ENCODE measurements at regions not wholly inside any gene's neighbourhood (a gene's known extent, or its start where the extent isn't known, plus 50 kb on each side); places are given as distances from the start of the nearest gene placed in this dataset.

DNA sequence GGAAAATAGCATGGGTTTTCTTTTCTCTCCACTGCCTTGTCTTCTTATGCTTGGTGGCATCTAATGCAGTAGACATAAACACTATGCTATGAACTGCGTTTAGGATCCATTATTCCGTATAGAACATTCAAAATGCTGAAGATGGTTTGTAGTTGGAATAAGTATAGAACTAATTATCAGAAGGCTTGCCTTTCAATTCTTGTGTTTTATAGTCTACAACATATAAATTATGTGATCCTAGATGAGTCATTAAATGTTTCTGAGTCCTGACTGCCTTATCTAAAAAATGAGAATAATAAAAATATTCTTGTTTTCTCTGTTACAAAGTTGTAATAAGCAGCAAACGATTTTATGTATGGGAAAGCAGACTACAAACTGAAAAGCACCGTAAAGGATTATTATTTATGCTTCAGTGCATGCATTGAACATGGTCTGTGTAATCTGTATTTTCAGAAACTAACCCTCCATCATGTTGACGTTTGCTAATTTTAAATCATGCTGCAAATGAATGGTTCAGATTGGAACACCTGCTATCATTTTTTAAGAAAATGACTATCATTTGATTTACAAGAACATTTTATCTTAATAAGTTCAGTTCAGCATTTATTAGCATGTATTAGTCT, 335.9 kb upstream of the AADAT start:
- H3K9ac ChIP-seq (ENCODE audit: low read depth, low read length), result no peak overlapping the region
- H3K36me3 ChIP-seq (ENCODE audit: control insufficient read depth, insufficient read depth, low read length), result no peaks in the 10 kb centered on the region
- no peak overlapping the region for H3K4me3 ChIP-seq (ENCODE audit: low read depth, low read length)
- no peaks in the 10 kb centered on the region for H3K27me3 ChIP-seq (ENCODE audit: control insufficient read depth, insufficient read depth, low read length)
- peaks cover 3% of the 10 kb centered on the region for H3K4me1 ChIP-seq (ENCODE audit: control insufficient read depth, insufficient read depth, low read length)
- H3K9me3 ChIP-seq (ENCODE audit: control insufficient read depth, insufficient read depth, low read length), result no peaks in the 10 kb centered on the region

DNA sequence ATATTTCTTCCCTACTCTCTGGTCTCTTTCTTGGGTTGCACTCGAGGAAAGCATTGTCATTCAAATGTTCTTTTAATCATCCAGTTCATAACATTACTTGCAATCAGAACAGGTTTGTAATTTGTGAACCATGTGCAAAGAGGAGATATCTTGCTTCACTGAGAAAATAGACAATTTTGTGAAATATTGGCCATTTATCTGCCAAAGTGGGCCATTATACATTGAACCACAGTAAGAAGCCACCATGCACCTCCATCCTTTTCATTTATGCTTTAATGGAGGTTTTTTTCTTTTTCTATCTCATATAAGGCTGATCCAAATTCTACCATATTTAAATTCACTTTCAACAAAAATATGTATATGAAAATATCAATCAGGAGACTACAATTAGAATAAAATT, 335.3 kb upstream of the AADAT start:
- H3K9me3 ChIP-seq (ENCODE audit: control insufficient read depth, insufficient read depth, low read length), result no peaks in the 10 kb centered on the region
- no peaks in the 10 kb centered on the region for H3K36me3 ChIP-seq (ENCODE audit: control insufficient read depth, insufficient read depth, low read length)
- no peaks in the 10 kb centered on the region for H3K27me3 ChIP-seq (ENCODE audit: control insufficient read depth, insufficient read depth, low read length)
- no peak overlapping the region for H3K9ac ChIP-seq (ENCODE audit: low read depth, low read length)
- no peak overlapping the region for H3K4me3 ChIP-seq (ENCODE audit: low read depth, low read length)
- H3K4me1 ChIP-seq (ENCODE audit: control insufficient read depth, insufficient read depth, low read length), result peaks cover 3% of the 10 kb centered on the region

DNA sequence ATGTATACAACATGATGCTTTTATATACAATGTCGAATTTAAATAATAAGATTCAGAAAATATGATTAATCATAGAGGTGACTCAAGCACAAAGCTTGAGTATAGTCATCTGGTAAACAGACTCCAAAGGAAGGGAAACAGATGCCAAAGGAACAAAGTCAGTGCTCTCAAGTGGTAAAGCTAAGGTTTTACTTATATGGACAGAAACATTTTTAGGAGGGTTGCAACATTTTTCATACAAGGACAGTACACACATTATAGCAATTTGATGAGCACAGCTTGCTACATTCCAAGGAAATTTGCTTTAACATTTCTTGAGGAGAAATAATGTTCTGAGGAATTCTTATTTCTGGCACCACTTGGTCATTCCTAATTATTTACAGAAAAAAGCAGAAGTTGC, 333.4 kb upstream of the AADAT start:
- no peak overlapping the region for H3K4me3 ChIP-seq (ENCODE audit: low read depth, low read length)
- H3K36me3 ChIP-seq (ENCODE audit: control insufficient read depth, insufficient read depth, low read length), result no peaks in the 10 kb centered on the region
- no peaks in the 10 kb centered on the region for H3K27me3 ChIP-seq (ENCODE audit: control insufficient read depth, insufficient read depth, low read length)
- no peaks in the 10 kb centered on the region for H3K4me1 ChIP-seq (ENCODE audit: control insufficient read depth, insufficient read depth, low read length)
- H3K9me3 ChIP-seq (ENCODE audit: control insufficient read depth, insufficient read depth, low read length), result no peaks in the 10 kb centered on the region
- H3K9ac ChIP-seq (ENCODE audit: low read depth, low read length), result no peak overlapping the region

DNA sequence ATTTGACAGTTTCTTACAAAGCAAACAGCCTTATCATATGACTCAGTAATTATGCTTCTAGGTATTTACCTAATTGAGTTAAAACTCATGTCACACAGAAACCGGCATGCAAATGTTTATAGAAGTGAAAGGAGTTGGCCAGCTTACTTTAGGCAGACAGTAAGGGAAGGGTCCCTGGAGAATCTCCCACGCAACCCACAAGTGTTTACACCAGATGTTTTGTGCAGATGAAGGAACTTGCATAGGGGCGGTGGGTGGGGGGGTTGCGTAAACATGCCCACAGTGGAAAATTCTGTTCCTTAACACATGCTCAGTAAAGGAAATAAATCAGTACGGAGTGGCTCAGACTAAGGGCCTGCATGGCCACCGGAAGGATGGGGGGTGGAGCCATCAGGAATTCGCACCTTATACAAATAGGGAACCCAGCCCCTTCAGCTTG, 330.5 kb upstream of the AADAT start:
- no peak overlapping the region for H3K4me3 ChIP-seq (ENCODE audit: low read depth, low read length)
- H3K36me3 ChIP-seq (ENCODE audit: control insufficient read depth, insufficient read depth, low read length), result no peaks in the 10 kb centered on the region
- H3K27me3 ChIP-seq (ENCODE audit: control insufficient read depth, insufficient read depth, low read length), result no peaks in the 10 kb centered on the region
- no peak overlapping the region for H3K9ac ChIP-seq (ENCODE audit: low read depth, low read length)
- no peaks in the 10 kb centered on the region for H3K4me1 ChIP-seq (ENCODE audit: control insufficient read depth, insufficient read depth, low read length)
- H3K9me3 ChIP-seq (ENCODE audit: control insufficient read depth, insufficient read depth, low read length), result no peaks in the 10 kb centered on the region

DNA sequence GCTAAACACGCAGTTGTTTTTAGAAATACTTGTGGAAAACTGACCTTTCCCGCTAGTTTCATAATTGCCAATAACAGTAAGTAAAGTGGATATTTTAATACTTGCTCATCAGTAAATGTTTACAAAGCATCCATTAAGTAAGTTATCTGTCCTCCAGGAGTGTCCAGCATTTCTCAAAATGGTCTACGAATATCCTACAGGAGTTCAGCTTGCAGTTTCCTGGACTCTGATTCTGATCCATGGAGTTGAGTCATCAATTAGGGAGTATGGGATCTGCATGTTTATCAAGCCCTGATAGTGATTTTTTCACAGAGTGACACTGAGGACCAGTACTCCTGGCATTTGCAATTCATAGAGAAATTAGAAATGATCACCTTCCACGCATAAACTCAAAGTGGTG, 325.2 kb upstream of the AADAT start:
- no peak overlapping the region for H3K9ac ChIP-seq (ENCODE audit: low read depth, low read length)
- H3K27me3 ChIP-seq (ENCODE audit: control insufficient read depth, insufficient read depth, low read length), result no peaks in the 10 kb centered on the region
- H3K4me3 ChIP-seq (ENCODE audit: low read depth, low read length), result no peak overlapping the region
- H3K9me3 ChIP-seq (ENCODE audit: control insufficient read depth, insufficient read depth, low read length), result no peaks in the 10 kb centered on the region
- H3K36me3 ChIP-seq (ENCODE audit: control insufficient read depth, insufficient read depth, low read length), result no peaks in the 10 kb centered on the region
- H3K4me1 ChIP-seq (ENCODE audit: control insufficient read depth, insufficient read depth, low read length), result no peaks in the 10 kb centered on the region

DNA sequence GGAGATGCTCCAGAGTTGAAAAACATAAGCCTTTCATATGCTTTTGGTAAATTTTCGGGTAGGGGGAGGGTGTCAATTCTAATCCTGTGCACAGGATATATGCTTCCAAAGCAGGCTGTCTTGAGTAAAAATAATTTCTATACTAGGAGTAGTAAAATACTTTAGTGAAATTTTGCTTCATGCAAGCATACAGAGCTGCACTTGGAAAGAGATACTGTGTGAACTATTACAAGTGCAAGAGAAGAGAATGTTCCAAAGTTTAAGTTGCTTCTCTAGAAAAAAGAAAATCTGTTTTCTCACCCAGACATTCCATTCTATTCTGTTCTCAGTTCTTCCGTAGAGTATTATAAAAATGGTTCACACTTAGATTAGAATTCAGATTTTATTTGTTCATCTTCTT, 324.6 kb upstream of the AADAT start:
- Histone ChIP-seq H3K36me3 (ENCODE audit: control insufficient read depth, insufficient read depth, low read length) (no peaks in the 10 kb centered on the region), H3K9ac (ENCODE audit: low read depth, low read length) (no peak overlapping the region), H3K27me3 (ENCODE audit: control insufficient read depth, insufficient read depth, low read length) (no peaks in the 10 kb centered on the region), H3K4me1 (ENCODE audit: control insufficient read depth, insufficient read depth, low read length) (no peaks in the 10 kb centered on the region), H3K4me3 (ENCODE audit: low read depth, low read length) (no peak overlapping the region), H3K9me3 (ENCODE audit: control insufficient read depth, insufficient read depth, low read length) (no peaks in the 10 kb centered on the region)

DNA sequence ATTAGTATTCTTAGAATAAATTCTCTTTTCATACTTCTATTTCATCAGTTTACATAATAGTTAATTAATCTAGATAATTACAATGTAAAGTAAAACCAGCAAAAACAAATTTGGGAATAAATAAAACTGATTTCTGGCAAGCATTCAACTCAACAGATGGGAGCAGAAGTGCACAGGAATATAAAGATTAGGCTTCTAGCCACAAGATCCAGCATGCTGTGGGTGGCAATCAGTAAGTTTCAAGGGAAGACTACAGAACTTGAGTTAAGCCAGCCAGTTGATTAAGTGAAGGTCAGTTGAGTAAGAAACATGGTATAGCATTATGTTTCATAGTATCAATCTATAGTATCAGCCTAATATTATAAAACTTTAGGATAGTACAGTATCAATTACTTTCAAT, 324.2 kb upstream of the AADAT start:
- no peak overlapping the region for H3K4me3 ChIP-seq (ENCODE audit: low read depth, low read length)
- H3K9me3 ChIP-seq (ENCODE audit: control insufficient read depth, insufficient read depth, low read length), result no peaks in the 10 kb centered on the region
- H3K36me3 ChIP-seq (ENCODE audit: control insufficient read depth, insufficient read depth, low read length), result no peaks in the 10 kb centered on the region
- no peak overlapping the region for H3K9ac ChIP-seq (ENCODE audit: low read depth, low read length)
- H3K4me1 ChIP-seq (ENCODE audit: control insufficient read depth, insufficient read depth, low read length), result no peaks in the 10 kb centered on the region
- H3K27me3 ChIP-seq (ENCODE audit: control insufficient read depth, insufficient read depth, low read length), result no peaks in the 10 kb centered on the region

DNA sequence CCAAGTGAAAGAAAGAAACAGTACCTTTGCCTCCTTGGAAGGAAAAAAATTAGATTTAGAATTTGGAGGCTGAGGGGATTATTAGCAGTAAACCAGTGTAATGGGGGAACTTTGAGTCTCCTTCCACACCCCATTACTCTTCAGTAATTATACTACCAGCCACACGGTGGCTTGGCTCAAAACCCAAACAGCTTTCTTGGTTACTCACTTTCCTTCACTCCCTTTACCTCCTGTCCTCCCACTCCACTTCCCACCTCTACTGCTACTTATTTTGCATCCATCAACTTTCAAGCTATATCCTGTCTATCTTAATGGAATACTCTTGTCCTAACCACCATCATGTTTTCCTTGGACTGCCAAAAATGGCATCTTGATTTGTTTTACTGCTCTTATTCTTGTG, 310.6 kb upstream of the AADAT start:
- Histone ChIP-seq H3K27me3 (ENCODE audit: control insufficient read depth, insufficient read depth, low read length) (no peaks in the 10 kb centered on the region), H3K4me3 (ENCODE audit: low read depth, low read length) (no peak overlapping the region), H3K4me1 (ENCODE audit: control insufficient read depth, insufficient read depth, low read length) (no peaks in the 10 kb centered on the region), H3K36me3 (ENCODE audit: control insufficient read depth, insufficient read depth, low read length) (no peaks in the 10 kb centered on the region), H3K9ac (ENCODE audit: low read depth, low read length) (no peak overlapping the region), H3K9me3 (ENCODE audit: control insufficient read depth, insufficient read depth, low read length) (no peaks in the 10 kb centered on the region)

DNA sequence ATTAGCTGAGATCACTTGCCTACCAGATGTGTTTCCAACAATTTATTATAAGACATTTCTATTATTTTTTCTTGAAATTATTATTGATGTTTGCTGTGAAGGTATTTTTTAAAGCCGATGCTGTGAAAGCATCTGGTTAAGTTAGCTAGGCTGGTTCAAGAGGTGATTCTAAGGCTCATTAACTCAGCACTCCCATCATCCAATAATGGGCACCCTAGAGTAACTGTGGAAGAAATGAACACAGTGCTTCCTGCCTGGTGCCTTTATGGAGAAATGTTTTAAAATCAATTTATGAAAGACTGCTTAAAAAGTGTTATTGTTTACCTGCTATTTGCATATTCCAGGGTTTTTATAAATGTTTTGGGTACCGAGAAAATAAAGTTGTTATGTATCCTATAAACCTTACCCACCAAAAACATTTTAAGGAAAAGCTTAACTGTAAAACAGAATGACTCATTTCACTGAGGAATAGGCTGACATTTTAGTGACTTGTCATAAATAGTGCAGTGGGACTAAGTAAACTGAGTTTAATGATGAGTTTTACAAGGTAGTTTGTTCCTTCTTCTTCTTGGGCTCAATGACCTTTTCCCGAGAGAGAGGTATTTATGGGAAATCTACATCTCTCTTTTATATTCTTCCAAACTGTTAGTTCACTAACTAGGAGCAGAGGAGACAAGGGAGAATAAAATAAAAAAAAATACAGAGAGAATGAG, 310.0 kb upstream of the AADAT start:
- H3K4me1 ChIP-seq (ENCODE audit: control insufficient read depth, insufficient read depth, low read length), result no peaks in the 10 kb centered on the region
- no peaks in the 10 kb centered on the region for H3K9me3 ChIP-seq (ENCODE audit: control insufficient read depth, insufficient read depth, low read length)
- no peak overlapping the region for H3K9ac ChIP-seq (ENCODE audit: low read depth, low read length)
- H3K27me3 ChIP-seq (ENCODE audit: control insufficient read depth, insufficient read depth, low read length), result no peaks in the 10 kb centered on the region
- H3K4me3 ChIP-seq (ENCODE audit: low read depth, low read length), result no peak overlapping the region
- no peaks in the 10 kb centered on the region for H3K36me3 ChIP-seq (ENCODE audit: control insufficient read depth, insufficient read depth, low read length)

DNA sequence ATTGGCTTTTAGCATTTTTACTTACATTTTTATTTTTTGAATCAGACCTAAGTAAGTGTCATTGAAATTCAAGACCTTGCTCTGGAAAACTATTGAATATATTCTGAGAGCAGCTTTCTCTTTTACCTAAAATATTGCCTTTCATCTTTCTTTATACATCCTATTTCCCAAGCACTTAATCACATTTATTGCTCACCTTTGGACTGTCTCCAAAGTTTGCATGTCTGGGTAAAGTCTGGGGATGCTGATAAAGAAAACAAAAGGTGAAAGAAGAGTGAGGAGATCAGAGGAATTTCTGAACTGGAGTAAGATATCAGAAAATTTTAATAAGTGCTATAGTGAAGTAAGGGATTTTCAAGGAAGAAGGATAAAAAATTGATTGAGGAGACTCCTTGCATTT, 308.5 kb upstream of the AADAT start:
- Histone ChIP-seq H3K4me3 (ENCODE audit: low read depth, low read length) (no peak overlapping the region), H3K27me3 (ENCODE audit: control insufficient read depth, insufficient read depth, low read length) (no peaks in the 10 kb centered on the region)

DNA sequence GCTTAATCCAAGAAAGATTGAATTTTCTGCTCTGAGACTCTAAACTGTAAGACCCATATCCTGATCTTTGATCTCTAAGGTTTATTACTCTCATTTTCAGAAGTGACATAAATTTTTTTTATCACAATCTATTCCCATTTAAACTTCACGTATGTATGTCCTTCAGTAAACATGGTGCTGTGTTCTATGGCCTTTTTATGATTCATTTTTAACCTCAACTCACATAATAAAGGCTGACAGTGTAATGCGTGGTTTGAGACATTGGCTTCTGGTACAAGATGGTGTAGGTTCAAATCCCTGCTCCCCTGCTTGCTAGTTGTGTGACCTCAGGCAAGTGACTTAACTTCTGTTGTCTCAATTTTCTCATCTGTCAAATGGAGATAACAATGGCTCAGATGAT, 306.0 kb upstream of the AADAT start:
- Histone ChIP-seq H3K9ac (ENCODE audit: low read depth, low read length) (no peak overlapping the region), H3K4me1 (ENCODE audit: control insufficient read depth, insufficient read depth, low read length) (no peaks in the 10 kb centered on the region), H3K27me3 (ENCODE audit: control insufficient read depth, insufficient read depth, low read length) (no peaks in the 10 kb centered on the region), H3K4me3 (ENCODE audit: low read depth, low read length) (no peak overlapping the region), H3K36me3 (ENCODE audit: control insufficient read depth, insufficient read depth, low read length) (no peaks in the 10 kb centered on the region), H3K9me3 (ENCODE audit: control insufficient read depth, insufficient read depth, low read length) (no peaks in the 10 kb centered on the region)

More for the DNA sequence above, 308.5 kb upstream of the AADAT start:
- Histone ChIP-seq H3K4me1 (ENCODE audit: control insufficient read depth, insufficient read depth, low read length) (no peaks in the 10 kb centered on the region), H3K36me3 (ENCODE audit: control insufficient read depth, insufficient read depth, low read length) (no peaks in the 10 kb centered on the region), H3K9ac (ENCODE audit: low read depth, low read length) (no peak overlapping the region), H3K9me3 (ENCODE audit: control insufficient read depth, insufficient read depth, low read length) (no peaks in the 10 kb centered on the region)

DNA sequence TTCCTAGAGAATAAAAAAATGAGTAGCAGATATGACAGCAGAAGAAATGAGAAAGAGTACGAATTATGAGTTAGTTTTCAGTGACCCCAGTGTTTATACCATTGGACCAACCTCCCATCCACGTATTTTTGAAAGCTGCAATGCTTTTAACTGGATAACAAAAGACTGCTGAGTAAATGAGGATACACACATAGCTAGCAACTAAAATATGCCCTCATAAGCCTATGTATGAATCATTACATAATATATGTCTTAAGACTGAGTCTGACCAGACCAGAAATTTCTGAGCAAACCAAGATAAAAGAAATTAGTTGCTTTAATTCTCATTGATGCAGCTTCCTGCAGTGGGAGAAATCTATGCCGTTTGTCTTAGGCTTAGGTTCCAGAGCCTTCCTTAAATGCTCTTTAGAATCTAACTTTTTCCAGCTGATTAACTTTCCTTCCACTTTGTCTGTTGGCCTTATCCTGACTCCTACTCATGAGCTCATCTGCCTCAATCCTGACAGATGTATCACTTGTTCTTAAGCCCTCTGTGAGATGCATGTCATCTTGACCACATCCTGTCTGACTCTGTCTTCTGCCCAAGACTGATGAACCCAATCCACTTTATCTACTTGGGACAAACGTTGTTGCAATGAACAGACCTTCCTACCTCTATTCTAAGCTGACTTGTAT, 301.4 kb upstream of the AADAT start:
- no peaks in the 10 kb centered on the region for H3K9me3 ChIP-seq (ENCODE audit: control insufficient read depth, insufficient read depth, low read length)
- no peak overlapping the region for H3K4me3 ChIP-seq (ENCODE audit: low read depth, low read length)
- no peaks in the 10 kb centered on the region for H3K27me3 ChIP-seq (ENCODE audit: control insufficient read depth, insufficient read depth, low read length)
- H3K36me3 ChIP-seq (ENCODE audit: control insufficient read depth, insufficient read depth, low read length), result no peaks in the 10 kb centered on the region
- no peak overlapping the region for H3K9ac ChIP-seq (ENCODE audit: low read depth, low read length)
- no peaks in the 10 kb centered on the region for H3K4me1 ChIP-seq (ENCODE audit: control insufficient read depth, insufficient read depth, low read length)
